ENCODE measurements at regions not wholly inside any gene's neighbourhood (a gene's known extent, or its start where the extent isn't known, plus 50 kb on each side); places are given as distances from the start of the nearest gene placed in this dataset.

DNA sequence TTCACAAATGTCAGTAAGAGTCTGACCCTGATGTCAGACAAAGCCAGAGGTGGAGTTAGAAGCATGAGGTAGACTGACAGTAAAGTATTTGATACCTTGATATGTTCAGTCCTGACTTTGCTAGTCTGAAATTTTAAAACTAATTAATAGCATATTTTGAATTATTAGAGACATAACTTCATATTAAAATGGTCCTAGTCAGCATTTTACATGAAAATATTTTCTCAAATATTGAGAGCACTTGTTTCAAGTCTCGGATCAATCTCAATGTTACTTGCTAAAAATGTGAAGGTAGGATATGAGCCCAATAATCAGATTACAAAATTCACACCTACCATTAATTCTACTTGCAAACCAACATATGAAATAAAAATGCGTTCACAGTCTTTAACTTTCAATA, 58.1 kb upstream of the TTC14 start:
- no peak for DNase-seq (ENCODE audit: low read depth)

GRCh38 chr3:180546863-180547262, 55.1 kb upstream of the TTC14 start:
- DNase-seq (ENCODE audit: low read depth): no peak

GRCh38 chr3:180548050-180548449, 53.9 kb upstream of the TTC14 start:
- peak; percentile 9 for DNase-seq (ENCODE audit: low read depth)
